RPMI8226 (cell line): ENCODE measurements at regions not wholly inside any gene's neighbourhood (a gene's known extent, or its start where the extent isn't known, plus 50 kb on each side); places are given as distances from the start of the nearest gene placed in this dataset.

ENCODE experiments used
- DNase-seq: peaks from one replicate; pipeline ENCODE4 v3.0.0-alpha.2; 2015

- no peak for DNase-seq
Measured at GRCh38 chr18:42271647-42272414, 316.8 kb downstream of the PIK3C3 start.

GRCh38 chr18:42274488-42275137 is 319.6 kb downstream of the PIK3C3 start:
- peak; percentile 45 for DNase-seq

- no peak for DNase-seq
Measured at GRCh38 chr18:42275138-42275535, 320.1 kb downstream of the PIK3C3 start.

GRCh38 chr18:42275949-42276730 is 321.1 kb downstream of the PIK3C3 start:
- no peak for DNase-seq

GRCh38 chr18:42281124-42281523 is 326.1 kb downstream of the PIK3C3 start:
- DNase-seq = no peak

- DNase-seq = no peak
Measured at GRCh38 chr18:42281851-42282250, 326.8 kb downstream of the PIK3C3 start.

GRCh38 chr18:42287047-42287446 is 332.0 kb downstream of the PIK3C3 start:
- no peak for DNase-seq

GRCh38 chr18:42288129-42288528 is 333.1 kb downstream of the PIK3C3 start:
- DNase-seq = no peak

- no peak for DNase-seq
Measured at GRCh38 chr18:42289526-42289925, 334.5 kb downstream of the PIK3C3 start.

- DNase-seq = no peak
Measured at GRCh38 chr18:42290318-42291307, 335.6 kb downstream of the PIK3C3 start.

- no peak for DNase-seq
Measured at GRCh38 chr18:42292654-42293053, 337.6 kb downstream of the PIK3C3 start.

- no peak for DNase-seq
Measured at GRCh38 chr18:42296192-42296591, 341.2 kb downstream of the PIK3C3 start.

- no peak for DNase-seq
Measured at GRCh38 chr18:42296723-42297122, 341.7 kb downstream of the PIK3C3 start.

GRCh38 chr18:42298759-42299675 is 344.0 kb downstream of the PIK3C3 start:
- peak; percentile 76 for DNase-seq

- DNase-seq = no peak
Measured at GRCh38 chr18:42305869-42306593, 351.0 kb downstream of the PIK3C3 start.

- no peak for DNase-seq
Measured at GRCh38 chr18:42306594-42306980, 351.6 kb downstream of the PIK3C3 start.

- DNase-seq = no peak
Measured at GRCh38 chr18:42310956-42311355, 355.9 kb downstream of the PIK3C3 start.

- DNase-seq = no peak
Measured at GRCh38 chr18:42326752-42327151, 371.7 kb downstream of the PIK3C3 start.

GRCh38 chr18:42328931-42329330 is 373.9 kb downstream of the PIK3C3 start:
- no peak for DNase-seq

- no peak for DNase-seq
Measured at GRCh38 chr18:42330296-42330695, 375.3 kb downstream of the PIK3C3 start.

- DNase-seq = no peak
Measured at GRCh38 chr18:42333558-42333957, 378.5 kb downstream of the PIK3C3 start.
